Neural progenitor cell (in vitro differentiated cells): ENCODE measurements at regions not wholly inside any gene's neighbourhood (a gene's known extent, or its start where the extent isn't known, plus 50 kb on each side); places are given as distances from the start of the nearest gene placed in this dataset.

Experiments used
- DNase-seq: peaks from one replicate; pipeline ENCODE4 v3.0.0-alpha.2; 2016; ENCODE audit warnings: low spot score
- H2AFZ ChIP-seq: fragments of 200-600 bp; sonication (generic); replicated peaks from 2 replicates; pipeline ENCODE4 v1.6.1; 2016; ENCODE audit warnings: antibody characterized with exemption
- H3F3A ChIP-seq: fragments of 200-600 bp; sonication (generic); 2 replicates; pipeline ENCODE4 v1.6.1; 2016; ENCODE audit warnings: antibody characterized with exemption, low read depth
- H3K27ac ChIP-seq: fragments of 200-600 bp; sonication (generic); 2 replicates; pipeline ENCODE4 v1.5.1; 2016; ENCODE audit warnings: mild to moderate bottlenecking
- H3K27me3 ChIP-seq: fragments of 200-600 bp; sonication (generic); 2 replicates; pipeline ENCODE4 v1.6.1; 2016; ENCODE audit warnings: mild to moderate bottlenecking, moderate library complexity
- H3K36me3 ChIP-seq: fragments of 200-600 bp; sonication (generic); 2 replicates; pipeline ENCODE4 v1.5.1; 2016
- H3K4me1 ChIP-seq: fragments of 200-600 bp; sonication (generic); 2 replicates; pipeline ENCODE4 v1.6.1; 2016; ENCODE audit warnings: mixed run types
- H3K4me2 ChIP-seq: fragments of 200-600 bp; sonication (generic); 2 replicates; pipeline ENCODE4 v1.6.1; 2016
- H3K4me3 ChIP-seq: fragments of 200-600 bp; sonication (generic); 2 replicates; pipeline ENCODE4 v1.5.1; 2016
- H3K79me2 ChIP-seq: fragments of 200-600 bp; sonication (generic); 2 replicates; pipeline ENCODE4 v1.6.1; 2016; ENCODE audit warnings: low read depth
- H3K9ac ChIP-seq: fragments of 200-600 bp; sonication (generic); 2 replicates; pipeline ENCODE4 v1.6.1; 2016
- H3K9me3 ChIP-seq: fragments of 200-600 bp; sonication (generic); 2 replicates; pipeline ENCODE4 v1.5.1; 2016; ENCODE audit warnings: low read depth
- H4K20me1 ChIP-seq: fragments of 200-600 bp; sonication (generic); 2 replicates; pipeline ENCODE4 v1.6.1; 2016; ENCODE audit warnings: low read depth
- H3K27ac Mint-ChIP-seq: 3 replicates; pipeline ENCODE4 v1.8.0; 2021; ENCODE audit warnings: mixed read lengths
- H3K27me3 Mint-ChIP-seq: 2 replicates; pipeline ENCODE4 v1.8.0; 2022; ENCODE audit warnings: low read depth, mild to moderate bottlenecking, inconsistent platforms, moderate library complexity, mixed read lengths; ENCODE audit not compliant: insufficient read depth
- H3K36me3 Mint-ChIP-seq: 3 replicates; pipeline ENCODE4 v1.8.0; 2021; ENCODE audit warnings: mixed read lengths
- H3K4me1 Mint-ChIP-seq: 3 replicates; pipeline ENCODE4 v1.8.0; 2021; ENCODE audit warnings: mixed read lengths
- H3K4me3 Mint-ChIP-seq: 3 replicates; pipeline ENCODE4 v1.8.0; 2021; ENCODE audit warnings: mild to moderate bottlenecking, moderate library complexity, mixed read lengths
- H3K9me3 Mint-ChIP-seq: 3 replicates; pipeline ENCODE4 v1.8.0; 2020; ENCODE audit warnings: mixed read lengths
- EZH2 ChIP-seq: fragments of 200-600 bp; sonication (generic); IDR thresholded peaks from 2 replicates; pipeline ENCODE4 v1.6.1; 2017; ENCODE audit warnings: antibody characterized with exemption, mild to moderate bottlenecking, moderate library complexity
- EZH2phosphoT487 ChIP-seq: fragments of 200-600 bp; sonication (generic); IDR thresholded peaks from 2 replicates; pipeline ENCODE4 v1.6.1; 2017; ENCODE audit warnings: antibody characterized with exemption
- TF ChIP-seq, protein P1 (sequence below): fragments of 200-600 bp; sonication (generic); IDR thresholded peaks from 2 replicates; pipeline ENCODE4 v1.5.1; 2017; ENCODE audit warnings: antibody characterized with exemption, mild to moderate bottlenecking

GRCh38 chr2:217060951-217061547 lies 201.2 kb upstream of the TNP1 start:
- TF ChIP-seq, protein P1, sequence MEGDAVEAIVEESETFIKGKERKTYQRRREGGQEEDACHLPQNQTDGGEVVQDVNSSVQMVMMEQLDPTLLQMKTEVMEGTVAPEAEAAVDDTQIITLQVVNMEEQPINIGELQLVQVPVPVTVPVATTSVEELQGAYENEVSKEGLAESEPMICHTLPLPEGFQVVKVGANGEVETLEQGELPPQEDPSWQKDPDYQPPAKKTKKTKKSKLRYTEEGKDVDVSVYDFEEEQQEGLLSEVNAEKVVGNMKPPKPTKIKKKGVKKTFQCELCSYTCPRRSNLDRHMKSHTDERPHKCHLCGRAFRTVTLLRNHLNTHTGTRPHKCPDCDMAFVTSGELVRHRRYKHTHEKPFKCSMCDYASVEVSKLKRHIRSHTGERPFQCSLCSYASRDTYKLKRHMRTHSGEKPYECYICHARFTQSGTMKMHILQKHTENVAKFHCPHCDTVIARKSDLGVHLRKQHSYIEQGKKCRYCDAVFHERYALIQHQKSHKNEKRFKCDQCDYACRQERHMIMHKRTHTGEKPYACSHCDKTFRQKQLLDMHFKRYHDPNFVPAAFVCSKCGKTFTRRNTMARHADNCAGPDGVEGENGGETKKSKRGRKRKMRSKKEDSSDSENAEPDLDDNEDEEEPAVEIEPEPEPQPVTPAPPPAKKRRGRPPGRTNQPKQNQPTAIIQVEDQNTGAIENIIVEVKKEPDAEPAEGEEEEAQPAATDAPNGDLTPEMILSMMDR: no peak
- TF ChIP-seq EZH2 (no peak), EZH2phosphoT487 (no peak)
- Histone ChIP-seq H3K36me3 (no peaks in the 10 kb centered on the region), H3K9ac (no peak overlapping the region), H3K27ac (no peak overlapping the region), H3K27me3 (no peaks in the 10 kb centered on the region), H3K4me3 (no peak overlapping the region), H3K4me2 (no peak overlapping the region), H3K9me3 (no peaks in the 10 kb centered on the region), H3K79me2 (no peaks in the 10 kb centered on the region), H3F3A (peaks cover 13% of the 10 kb centered on the region), H2AFZ (no peak overlapping the region), H4K20me1 (no peaks in the 10 kb centered on the region), H3K4me1 (peaks cover 30% of the 10 kb centered on the region)
- Mint-ChIP-seq H3K9me3 (no peaks in the 10 kb centered on the region), H3K27ac (no peak overlapping the region), H3K4me3 (no peak overlapping the region), H3K27me3 (peaks cover 5% of the 10 kb centered on the region), H3K4me1 (peaks cover 25% of the 10 kb centered on the region), H3K36me3 (no peaks in the 10 kb centered on the region)
- DNase-seq: no peak

DNA sequence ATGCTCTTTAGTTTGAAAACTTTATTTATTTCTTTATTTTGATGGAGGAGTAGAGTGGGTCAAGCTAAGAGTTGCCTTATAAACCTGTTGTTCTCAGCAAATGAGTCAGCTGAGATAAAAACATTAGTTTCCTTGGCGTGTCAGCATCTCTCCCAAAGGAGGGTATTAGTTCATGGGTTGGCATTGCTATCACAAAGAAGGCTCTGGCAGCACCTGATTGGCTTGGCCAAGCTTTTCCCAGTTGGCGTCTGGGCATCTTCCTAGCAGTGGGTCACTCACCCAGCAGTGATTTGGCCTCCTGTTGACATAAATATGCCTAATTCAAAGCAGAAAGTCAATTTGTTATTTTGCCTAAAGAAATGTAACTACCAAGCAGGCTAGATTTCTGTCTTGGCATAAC lies 200.7 kb upstream of the TNP1 start:
- no peak for DNase-seq
- no peak overlapping the region for H3K4me2 ChIP-seq

GRCh38 chr2:217058791-217059755 lies 199.2 kb upstream of the TNP1 start:
- H4K20me1 ChIP-seq: no peaks in the 10 kb centered on the region
- no peaks in the 10 kb centered on the region for H3K36me3 ChIP-seq
- H3K27ac ChIP-seq: no peak overlapping the region
- H3K27me3 Mint-ChIP-seq: peaks cover 2% of the 10 kb centered on the region
- no peak overlapping the region for H3K9ac ChIP-seq
- H3K9me3 ChIP-seq: no peaks in the 10 kb centered on the region
- DNase-seq: no peak
- no peaks in the 10 kb centered on the region for H3K27me3 ChIP-seq
- no peaks in the 10 kb centered on the region for H3K36me3 Mint-ChIP-seq
- peaks cover 36% of the 10 kb centered on the region for H3K4me1 ChIP-seq
- H3F3A ChIP-seq: peaks cover 11% of the 10 kb centered on the region
- H3K4me2 ChIP-seq: no peak overlapping the region
- H3K4me3 Mint-ChIP-seq: no peak overlapping the region
- H3K27ac Mint-ChIP-seq: no peak overlapping the region
- H3K9me3 Mint-ChIP-seq: no peaks in the 10 kb centered on the region
- TF ChIP-seq EZH2 (no peak), EZH2phosphoT487 (no peak)
- TF ChIP-seq, protein P1: no peak
- peaks cover 23% of the 10 kb centered on the region for H3K4me1 Mint-ChIP-seq
- H2AFZ ChIP-seq: no peak overlapping the region
- H3K4me3 ChIP-seq: no peak overlapping the region
- H3K79me2 ChIP-seq: no peaks in the 10 kb centered on the region

More for the DNA sequence above, 200.7 kb upstream of the TNP1 start:
- H3K4me3 ChIP-seq: no peak overlapping the region
- TF ChIP-seq, protein P1: no peak
- TF ChIP-seq EZH2phosphoT487: no peak
- H3K9me3 Mint-ChIP-seq: no peaks in the 10 kb centered on the region
- no peaks in the 10 kb centered on the region for H3K36me3 Mint-ChIP-seq
- peaks cover 25% of the 10 kb centered on the region for H3K4me1 Mint-ChIP-seq
- no peak overlapping the region for H3K27ac Mint-ChIP-seq
- H4K20me1 ChIP-seq: no peaks in the 10 kb centered on the region
- H3K9me3 ChIP-seq: no peaks in the 10 kb centered on the region
- no peak overlapping the region for H2AFZ ChIP-seq
- H3K27me3 Mint-ChIP-seq: peaks cover 5% of the 10 kb centered on the region
- no peaks in the 10 kb centered on the region for H3K27me3 ChIP-seq
- H3K9ac ChIP-seq: no peak overlapping the region
- peaks cover 13% of the 10 kb centered on the region for H3F3A ChIP-seq
- no peaks in the 10 kb centered on the region for H3K36me3 ChIP-seq
- H3K4me3 Mint-ChIP-seq: no peak overlapping the region
- no peaks in the 10 kb centered on the region for H3K79me2 ChIP-seq
- H3K4me1 ChIP-seq: peaks cover 34% of the 10 kb centered on the region
- H3K27ac ChIP-seq: no peak overlapping the region
